Right atrium auricular region (tissue), 2 donors: ENCODE measurements at regions not wholly inside any gene's neighbourhood (a gene's known extent, or its start where the extent isn't known, plus 50 kb on each side); places are given as distances from the start of the nearest gene placed in this dataset.

Experiments used
- DNase-seq: peaks from one replicate; pipeline ENCODE4 v3.0.0-alpha.2; 2019; ENCODE audit warnings: low spot score
- H3K27ac ChIP-seq, 2 donors: fragments of 200-600 bp; sonication (generic); 1 replicate in 1 of 2; 2 replicates in 1 of 2; pipeline ENCODE4 v1.5.1; 2016 to 2019
- H3K27me3 ChIP-seq, 2 donors: fragments of 200-600 bp; sonication (generic); one replicate each; pipeline versions ENCODE4 v1.5.1 to v1.6.0; 2017 to 2019
- H3K36me3 ChIP-seq: fragments of 200-600 bp; sonication (generic); one replicate; pipeline ENCODE4 v1.5.1; 2016
- H3K4me1 ChIP-seq, 2 donors: fragments of 200-600 bp; sonication (generic); one replicate each; pipeline versions ENCODE4 v1.5.1 to v1.6.0; 2017 to 2019
- H3K4me3 ChIP-seq, 2 donors: fragments of 200-600 bp; sonication (generic); 1 replicate in 1 of 2; 2 replicates in 1 of 2; pipeline ENCODE4 v1.5.1; 2017 to 2019; ENCODE audit warnings: mild to moderate bottlenecking in 1 of 2, moderate library complexity in 1 of 2
- H3K9me3 ChIP-seq, 2 donors: fragments of 200-600 bp; sonication (generic); one replicate each; pipeline ENCODE4 v1.5.1; 2019
- CTCF ChIP-seq, 2 donors: fragments of 200-600 bp; sonication (generic); IDR thresholded peaks; one replicate each; pipeline ENCODE4 v1.5.1; 2019; ENCODE audit warnings: antibody characterized with exemption in 2 of 2

GRCh38 chr10:113226831-113227445, 276.9 kb downstream of the TCF7L2 start:
- no peak for DNase-seq
- no peak overlapping the region for H3K4me3 ChIP-seq

GRCh38 chr10:113228530-113228929, 278.5 kb downstream of the TCF7L2 start:
- no peak for DNase-seq

More at GRCh38 chr10:113226831-113227445, 276.9 kb downstream of the TCF7L2 start:
- no peak overlapping the region for H3K27ac ChIP-seq
- H3K9me3 ChIP-seq, result no peaks in the 10 kb centered on the region
- no peaks in the 10 kb centered on the region for H3K27me3 ChIP-seq
- no peaks in the 10 kb centered on the region for H3K4me1 ChIP-seq
- no peaks in the 10 kb centered on the region for H3K36me3 ChIP-seq
- no peak for TF ChIP-seq CTCF (IDR thresholded peaks at IDR 0.05)

GRCh38 chr10:113230011-113230610, 280.1 kb downstream of the TCF7L2 start:
- no peak overlapping the region for H3K4me3 ChIP-seq
- H3K27ac ChIP-seq, result no peak overlapping the region
- no peaks in the 10 kb centered on the region for H3K9me3 ChIP-seq
- no peak for DNase-seq
- no peaks in the 10 kb centered on the region for H3K4me1 ChIP-seq
- no peaks in the 10 kb centered on the region for H3K36me3 ChIP-seq
- H3K27me3 ChIP-seq, result no peaks in the 10 kb centered on the region
- TF ChIP-seq CTCF (IDR thresholded peaks at IDR 0.05), result no peak

More at GRCh38 chr10:113228530-113228929, 278.5 kb downstream of the TCF7L2 start:
- H3K9me3 ChIP-seq, result no peaks in the 10 kb centered on the region
- no peaks in the 10 kb centered on the region for H3K27me3 ChIP-seq
- no peak overlapping the region for H3K27ac ChIP-seq
- TF ChIP-seq CTCF (IDR thresholded peaks at IDR 0.05), result no peak
- H3K36me3 ChIP-seq, result no peaks in the 10 kb centered on the region
- H3K4me3 ChIP-seq, result no peak overlapping the region
- H3K4me1 ChIP-seq, result no peaks in the 10 kb centered on the region

GRCh38 chr10:113232928-113233511, 283.0 kb downstream of the TCF7L2 start:
- H3K27ac ChIP-seq, result no peak overlapping the region
- no peaks in the 10 kb centered on the region for H3K9me3 ChIP-seq
- no peak overlapping the region for H3K4me3 ChIP-seq
- no peaks in the 10 kb centered on the region for H3K4me1 ChIP-seq
- H3K36me3 ChIP-seq, result no peaks in the 10 kb centered on the region
- no peak for DNase-seq
- H3K27me3 ChIP-seq, result no peaks in the 10 kb centered on the region
- no peak for TF ChIP-seq CTCF (IDR thresholded peaks at IDR 0.05)

- H3K36me3 ChIP-seq, result no peaks in the 10 kb centered on the region
- H3K27ac ChIP-seq, result no peak overlapping the region
- H3K4me3 ChIP-seq, result no peak overlapping the region
- no peaks in the 10 kb centered on the region for H3K27me3 ChIP-seq
- H3K4me1 ChIP-seq, result no peaks in the 10 kb centered on the region
- no peak for TF ChIP-seq CTCF (IDR thresholded peaks at IDR 0.05)
- no peaks in the 10 kb centered on the region for H3K9me3 ChIP-seq
- DNase-seq, result no peak
Observed at GRCh38 chr10:113234481-113234880, 284.4 kb downstream of the TCF7L2 start.
